IMR-90 (cell line): ENCODE measurements at regions not wholly inside any gene's neighbourhood (a gene's known extent, or its start where the extent isn't known, plus 50 kb on each side); places are given as distances from the start of the nearest gene placed in this dataset.
"Not testable (repeated sequence)": the region's sequence is repeated elsewhere in the genome, so short reads cannot be mapped to it uniquely, and the experiment has no call there.

Experiments used
- POLR2A ChIP-seq: IDR thresholded peaks from 2 replicates; pipeline ENCODE4 v1.6.1; 2012; ENCODE audit warnings: mild to moderate bottlenecking, low read depth, low read length
- TF ChIP-seq, protein P1 (sequence below): fragments of 150-350 bp; IDR thresholded peaks from 2 replicates; pipeline ENCODE4 v1.6.1; 2016; ENCODE audit warnings: low read depth, mild to moderate bottlenecking, low read length, moderate library complexity, borderline replicate concordance
- TF ChIP-seq, protein P2 (sequence below): conservative IDR thresholded peaks from 2 replicates; pipeline ENCODE4 v1.5.1; 2012; ENCODE audit warnings: mild to moderate bottlenecking, low read depth, low read length, improper control_type of control experiment

DNA sequence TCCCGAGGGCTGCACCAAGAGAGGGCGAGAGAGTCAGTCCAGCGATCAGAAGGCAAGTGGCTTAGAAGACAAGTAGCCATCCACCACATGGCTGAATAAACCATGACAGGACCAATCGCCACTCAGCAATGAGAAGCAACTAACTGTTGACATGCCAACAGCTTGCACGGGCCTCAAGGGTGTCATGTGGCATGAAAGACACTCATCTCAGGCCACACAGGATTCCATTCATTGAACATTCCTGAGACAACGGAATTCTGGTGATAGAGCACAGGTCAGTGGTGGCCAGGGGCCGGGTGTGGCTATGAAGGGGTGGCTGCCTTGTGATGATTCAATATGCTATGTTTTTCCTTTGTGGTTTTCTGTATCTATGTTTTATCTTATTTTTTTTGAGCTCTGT lies 110.6 kb upstream of the CCZ1B start:
- TF ChIP-seq, protein P1, sequence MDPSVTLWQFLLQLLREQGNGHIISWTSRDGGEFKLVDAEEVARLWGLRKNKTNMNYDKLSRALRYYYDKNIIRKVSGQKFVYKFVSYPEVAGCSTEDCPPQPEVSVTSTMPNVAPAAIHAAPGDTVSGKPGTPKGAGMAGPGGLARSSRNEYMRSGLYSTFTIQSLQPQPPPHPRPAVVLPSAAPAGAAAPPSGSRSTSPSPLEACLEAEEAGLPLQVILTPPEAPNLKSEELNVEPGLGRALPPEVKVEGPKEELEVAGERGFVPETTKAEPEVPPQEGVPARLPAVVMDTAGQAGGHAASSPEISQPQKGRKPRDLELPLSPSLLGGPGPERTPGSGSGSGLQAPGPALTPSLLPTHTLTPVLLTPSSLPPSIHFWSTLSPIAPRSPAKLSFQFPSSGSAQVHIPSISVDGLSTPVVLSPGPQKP: not testable (repeated sequence)
- TF ChIP-seq, protein P2, sequence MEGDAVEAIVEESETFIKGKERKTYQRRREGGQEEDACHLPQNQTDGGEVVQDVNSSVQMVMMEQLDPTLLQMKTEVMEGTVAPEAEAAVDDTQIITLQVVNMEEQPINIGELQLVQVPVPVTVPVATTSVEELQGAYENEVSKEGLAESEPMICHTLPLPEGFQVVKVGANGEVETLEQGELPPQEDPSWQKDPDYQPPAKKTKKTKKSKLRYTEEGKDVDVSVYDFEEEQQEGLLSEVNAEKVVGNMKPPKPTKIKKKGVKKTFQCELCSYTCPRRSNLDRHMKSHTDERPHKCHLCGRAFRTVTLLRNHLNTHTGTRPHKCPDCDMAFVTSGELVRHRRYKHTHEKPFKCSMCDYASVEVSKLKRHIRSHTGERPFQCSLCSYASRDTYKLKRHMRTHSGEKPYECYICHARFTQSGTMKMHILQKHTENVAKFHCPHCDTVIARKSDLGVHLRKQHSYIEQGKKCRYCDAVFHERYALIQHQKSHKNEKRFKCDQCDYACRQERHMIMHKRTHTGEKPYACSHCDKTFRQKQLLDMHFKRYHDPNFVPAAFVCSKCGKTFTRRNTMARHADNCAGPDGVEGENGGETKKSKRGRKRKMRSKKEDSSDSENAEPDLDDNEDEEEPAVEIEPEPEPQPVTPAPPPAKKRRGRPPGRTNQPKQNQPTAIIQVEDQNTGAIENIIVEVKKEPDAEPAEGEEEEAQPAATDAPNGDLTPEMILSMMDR: not testable (repeated sequence)
- not testable (repeated sequence) for TF ChIP-seq POLR2A
